ENCODE measurements at regions not wholly inside any gene's neighbourhood (a gene's known extent, or its start where the extent isn't known, plus 50 kb on each side); places are given as distances from the start of the nearest gene placed in this dataset.

- TF ChIP-seq EZH2phosphoT487 (IDR thresholded peaks at IDR 0.05; ENCODE audit: insufficient read depth, low read depth) (no peak), EZH2 (IDR thresholded peaks at IDR 0.05; ENCODE audit: insufficient read depth, poor library complexity, severe bottlenecking) (no peak)
Measured at GRCh38 chr13:108463340-108463739, 166.1 kb upstream of the MYO16 start.

All from GM23248 (cell line).